H9 (cell line): ENCODE measurements at regions not wholly inside any gene's neighbourhood (a gene's known extent, or its start where the extent isn't known, plus 50 kb on each side); places are given as distances from the start of the nearest gene placed in this dataset.

ENCODE experiments used
- DNase-seq: peaks from one replicate; pipeline ENCODE4 v3.0.0-alpha.2; 2017
- H2AFZ ChIP-seq: one replicate; pipeline ENCODE4 v1.6.1; 2013; ENCODE audit warnings: mild to moderate bottlenecking, low read length, control low read depth, moderate library complexity
- H2AK5ac ChIP-seq: 2 replicates; pipeline ENCODE4 v1.6.1; 2013; ENCODE audit warnings: low read length, control low read depth, mixed read lengths; ENCODE audit not compliant: insufficient read length
- H2BK120ac ChIP-seq: one replicate; pipeline ENCODE4 v1.6.1; 2013; ENCODE audit warnings: low read depth, mild to moderate bottlenecking, low read length, control low read depth, inconsistent platforms; ENCODE audit not compliant: poor library complexity, severe bottlenecking
- H2BK12ac ChIP-seq: 2 replicates; pipeline ENCODE4 v1.6.1; 2013; ENCODE audit warnings: low read length, control low read depth, mixed read lengths, low read depth; ENCODE audit not compliant: insufficient read length
- H2BK15ac ChIP-seq: 2 replicates; pipeline ENCODE4 v1.6.1; 2013; ENCODE audit warnings: low read depth, low read length, control low read depth
- H2BK20ac ChIP-seq: one replicate; pipeline ENCODE4 v1.6.1; 2013; ENCODE audit warnings: low read depth, mild to moderate bottlenecking, low read length, control low read depth, inconsistent platforms; ENCODE audit not compliant: poor library complexity, severe bottlenecking
- H2BK5ac ChIP-seq: 2 replicates; pipeline ENCODE4 v1.6.1; 2013; ENCODE audit warnings: low read length, control low read depth, mixed read lengths; ENCODE audit not compliant: insufficient read length
- H3K14ac ChIP-seq: 2 replicates; pipeline ENCODE4 v1.6.1; 2013; ENCODE audit warnings: low read length, control low read depth; ENCODE audit not compliant: insufficient read depth
- H3K18ac ChIP-seq: 2 replicates; pipeline ENCODE4 v1.6.1; 2013; ENCODE audit warnings: low read depth, mild to moderate bottlenecking, mixed read lengths, low read length, control low read depth; ENCODE audit not compliant: insufficient read length
- H3K23ac ChIP-seq: 2 replicates; pipeline ENCODE4 v1.6.1; 2013; ENCODE audit warnings: low read length, control low read depth, mixed read lengths, low read depth; ENCODE audit not compliant: insufficient read length
- H3K23me2 ChIP-seq: 2 replicates; pipeline ENCODE4 v1.6.1; 2013; ENCODE audit warnings: low read depth, mild to moderate bottlenecking, mixed read lengths, low read length, control low read depth; ENCODE audit not compliant: insufficient read length, poor library complexity, severe bottlenecking
- H3K27ac ChIP-seq: 2 replicates; pipeline ENCODE4 v1.5.1; 2013; ENCODE audit warnings: low read length, control low read depth, mixed read lengths, low read depth; ENCODE audit not compliant: insufficient read length
- H3K27me3 ChIP-seq: 2 replicates; pipeline ENCODE4 v1.6.1; 2013; ENCODE audit warnings: low read length, control low read depth, inconsistent platforms; ENCODE audit not compliant: insufficient read depth
- H3K4ac ChIP-seq: 2 replicates; pipeline ENCODE4 v1.6.1; 2013; ENCODE audit warnings: low read depth, mild to moderate bottlenecking, control low read depth, inconsistent platforms, low read length, moderate library complexity
- H3K4me1 ChIP-seq: 2 replicates; pipeline ENCODE4 v1.6.1; 2013; ENCODE audit warnings: low read length, control low read depth, inconsistent platforms; ENCODE audit not compliant: insufficient read depth
- H3K4me2 ChIP-seq: 2 replicates; pipeline ENCODE4 v1.6.1; 2013; ENCODE audit warnings: low read length, control low read depth, mixed read lengths; ENCODE audit not compliant: insufficient read length, insufficient read depth
- H3K56ac ChIP-seq: 2 replicates; pipeline ENCODE4 v1.6.1; 2013; ENCODE audit warnings: low read depth, mild to moderate bottlenecking, mixed read lengths, low read length, control low read depth; ENCODE audit not compliant: insufficient read length
- H3K79me1 ChIP-seq: 2 replicates; pipeline ENCODE4 v1.6.1; 2013; ENCODE audit warnings: low read depth, mild to moderate bottlenecking, moderate library complexity, low read length, control low read depth, inconsistent platforms; ENCODE audit not compliant: insufficient read depth, poor library complexity, severe bottlenecking
- H3K79me2 ChIP-seq: 2 replicates; pipeline ENCODE4 v1.6.1; 2013; ENCODE audit warnings: low read length, control low read depth, inconsistent platforms; ENCODE audit not compliant: insufficient read depth
- H3K9ac ChIP-seq: 2 replicates; pipeline ENCODE4 v1.6.1; 2013; ENCODE audit warnings: low read length, control low read depth, mixed read lengths; ENCODE audit not compliant: insufficient read length; ENCODE audit errors: extremely low read depth
- H3K9me3 ChIP-seq: one replicate; pipeline ENCODE4 v1.6.1; 2013; ENCODE audit warnings: low read depth, low read length, inconsistent platforms; ENCODE audit not compliant: control insufficient read depth
- H3T11ph ChIP-seq: one replicate; pipeline ENCODE4 v1.6.1; 2013; ENCODE audit warnings: mild to moderate bottlenecking, low read length, control low read depth, inconsistent platforms
- H4K20me1 ChIP-seq: one replicate; pipeline ENCODE4 v1.6.1; 2013; ENCODE audit not compliant: control insufficient read depth, insufficient read length, insufficient read depth
- H4K5ac ChIP-seq: 2 replicates; pipeline ENCODE4 v1.6.1; 2013; ENCODE audit warnings: low read depth, mild to moderate bottlenecking, mixed read lengths, low read length, control low read depth; ENCODE audit not compliant: insufficient read length
- H4K8ac ChIP-seq: replicated peaks from 2 replicates; pipeline ENCODE4 v1.6.1; 2013; ENCODE audit warnings: low read length, control low read depth, mixed read lengths, low read depth; ENCODE audit not compliant: insufficient read length
- H4K91ac ChIP-seq: 2 replicates; pipeline ENCODE4 v1.6.1; 2013; ENCODE audit warnings: low read depth, mild to moderate bottlenecking, moderate library complexity, mixed read lengths, low read length, control low read depth; ENCODE audit not compliant: insufficient read length
- H3K27ac Mint-ChIP-seq, 3 experiments: 2 replicates in 2 of 3; 3 replicates in 1 of 3; pipeline ENCODE4 v1.8.0; 2020 to 2021; ENCODE audit warnings: mixed read lengths in 3 of 3, mild to moderate bottlenecking in 1 of 3, moderate library complexity in 1 of 3
- H3K27me3 Mint-ChIP-seq: 2 replicates; pipeline ENCODE4 v1.8.0; 2021; ENCODE audit warnings: low read depth, mild to moderate bottlenecking, moderate library complexity, mixed read lengths
- H3K36me3 Mint-ChIP-seq, 3 experiments: 2 replicates in 2 of 3; 3 replicates in 1 of 3; pipeline ENCODE4 v1.8.0; 2020 to 2021; ENCODE audit warnings: low read depth in 3 of 3, mixed read lengths in 3 of 3; ENCODE audit not compliant: insufficient read depth in 1 of 3
- H3K4me1 Mint-ChIP-seq, 2 experiments: 2 replicates each; pipeline ENCODE4 v1.8.0; 2020; ENCODE audit warnings: mixed read lengths in 2 of 2
- H3K4me3 Mint-ChIP-seq, 2 experiments: 2 replicates in 1 of 2; 3 replicates in 1 of 2; pipeline ENCODE4 v1.8.0; 2020 to 2021; ENCODE audit warnings: mild to moderate bottlenecking in 2 of 2, mixed read lengths in 2 of 2, moderate library complexity in 1 of 2
- H3K9me3 Mint-ChIP-seq, 2 experiments: 2 replicates in 1 of 2; 3 replicates in 1 of 2; pipeline ENCODE4 v1.8.0; 2020; ENCODE audit warnings: mild to moderate bottlenecking in 2 of 2, mixed read lengths in 2 of 2, moderate library complexity in 1 of 2
- WGBS: extraction: QIAGEN DNeasy Blood & Tissue Kit; methylation state at CpG from one replicate; pipeline ENCODE4 v1.1.7; 2013; ENCODE audit warnings: missing lambda C conversion rate, low lambda C conversion rate, mixed read lengths; ENCODE audit not compliant: insufficient read length; ENCODE audit errors: extremely low coverage; 5-methylcytosine and 5-hydroxymethylcytosine counted together
- TF ChIP-seq, protein P1 (sequence below): fragments of 200-600 bp; sonication (generic); conservative IDR thresholded peaks from 3 replicates; pipeline ENCODE4 v1.8.0; 2021; ENCODE audit warnings: antibody characterized with exemption, mild to moderate bottlenecking

- no peaks in the 10 kb centered on the region for H3K4me1 Mint-ChIP-seq
- peaks cover 2% of the 10 kb centered on the region for H3K27me3 Mint-ChIP-seq
- Histone ChIP-seq H3K23ac (no peak overlapping the region), H2AFZ (no peak overlapping the region), H2BK5ac (no peak overlapping the region), H2BK20ac (no peak overlapping the region), H3K23me2 (no peaks in the 10 kb centered on the region), H3K9ac (no peak overlapping the region), H2BK12ac (no peak overlapping the region), H4K20me1 (no peaks in the 10 kb centered on the region), H3K4me2 (no peak overlapping the region), H3K79me1 (no peaks in the 10 kb centered on the region), H4K5ac (no peak overlapping the region), H2BK15ac (no peak overlapping the region), H3K18ac (no peak overlapping the region), H3T11ph (no peak overlapping the region), H3K14ac (no peak overlapping the region), H3K27ac (no peak overlapping the region), H3K27me3 (no peaks in the 10 kb centered on the region), H3K4ac (no peak overlapping the region), H4K91ac (no peak overlapping the region), H2AK5ac (no peak overlapping the region), H4K8ac (no peak overlapping the region), H2BK120ac (no peak overlapping the region), H3K56ac (no peak overlapping the region), H3K4me1 (no peaks in the 10 kb centered on the region), H3K9me3 (no peaks in the 10 kb centered on the region), H3K79me2 (no peaks in the 10 kb centered on the region)
- TF ChIP-seq, protein P1, sequence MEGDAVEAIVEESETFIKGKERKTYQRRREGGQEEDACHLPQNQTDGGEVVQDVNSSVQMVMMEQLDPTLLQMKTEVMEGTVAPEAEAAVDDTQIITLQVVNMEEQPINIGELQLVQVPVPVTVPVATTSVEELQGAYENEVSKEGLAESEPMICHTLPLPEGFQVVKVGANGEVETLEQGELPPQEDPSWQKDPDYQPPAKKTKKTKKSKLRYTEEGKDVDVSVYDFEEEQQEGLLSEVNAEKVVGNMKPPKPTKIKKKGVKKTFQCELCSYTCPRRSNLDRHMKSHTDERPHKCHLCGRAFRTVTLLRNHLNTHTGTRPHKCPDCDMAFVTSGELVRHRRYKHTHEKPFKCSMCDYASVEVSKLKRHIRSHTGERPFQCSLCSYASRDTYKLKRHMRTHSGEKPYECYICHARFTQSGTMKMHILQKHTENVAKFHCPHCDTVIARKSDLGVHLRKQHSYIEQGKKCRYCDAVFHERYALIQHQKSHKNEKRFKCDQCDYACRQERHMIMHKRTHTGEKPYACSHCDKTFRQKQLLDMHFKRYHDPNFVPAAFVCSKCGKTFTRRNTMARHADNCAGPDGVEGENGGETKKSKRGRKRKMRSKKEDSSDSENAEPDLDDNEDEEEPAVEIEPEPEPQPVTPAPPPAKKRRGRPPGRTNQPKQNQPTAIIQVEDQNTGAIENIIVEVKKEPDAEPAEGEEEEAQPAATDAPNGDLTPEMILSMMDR: no peak
- no peak for DNase-seq
- H3K27ac Mint-ChIP-seq: peak overlapping the region in 1 of 3 experiments; percentile 62; a peak in 3 of 7 replicates
- H3K4me3 Mint-ChIP-seq: no peak overlapping the region
- WGBS: no CpG with 5 or more reads among the region's 9 CpGs
- H3K9me3 Mint-ChIP-seq: peaks cover 0 to 6% of the 10 kb centered on the region in 2 experiments; a peak in 2 of 5 replicates
- H3K36me3 Mint-ChIP-seq: peaks cover 0 to 8% (median 0%) of the 10 kb centered on the region in 3 experiments; a peak in 4 of 7 replicates
Observed at GRCh38 chr5:24363789-24364481, 280.8 kb downstream of the CDH10 start.
